ENCODE measurements at regions not wholly inside any gene's neighbourhood (a gene's known extent, or its start where the extent isn't known, plus 50 kb on each side); places are given as distances from the start of the nearest gene placed in this dataset.

DNA sequence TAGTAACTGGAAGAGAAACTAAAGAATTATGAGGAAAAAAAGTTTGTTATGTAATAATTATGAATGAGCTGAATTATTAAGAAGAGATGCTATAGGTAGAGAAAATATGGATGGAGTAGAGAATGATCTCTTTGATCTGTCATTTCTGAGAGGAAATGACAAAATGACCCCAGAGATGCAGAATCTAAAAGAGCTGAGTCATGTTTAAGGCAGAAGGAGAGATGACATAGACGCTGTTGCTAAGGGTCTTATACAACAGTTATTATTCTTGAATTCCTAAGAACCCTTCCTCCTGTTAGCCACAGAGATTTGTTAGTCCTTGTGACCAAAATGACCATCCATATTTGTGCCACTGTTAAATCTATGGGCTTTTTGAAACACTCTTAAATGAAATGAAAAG, 58.3 kb upstream of the FREM2 start:
- intact Hi-C loops (cut with micrococcal nuclease; ENCODE audit: unreplicated experiment): no loop called here
- in situ Hi-C loops (cut with HindIII; ENCODE audit: low pct_unique_long_range_greater_than_20kb, low sequenced_read_pairs): no loop called here
- no peak for ATAC-seq
- TF ChIP-seq TCF7L2 (IDR thresholded peaks at IDR 0.05; ENCODE audit: low read depth, low read length) (no peak), SIN3A (IDR thresholded peaks at IDR 0.05; ENCODE audit: borderline replicate concordance, insufficient read depth, low read depth, low read length) (no peak), POLR2AphosphoS5 (IDR thresholded peaks at IDR 0.05; ENCODE audit: low read depth, low read length) (no peak), REST (IDR thresholded peaks at IDR 0.05; ENCODE audit: insufficient read depth in 1 of 2, low read depth in 2 of 2, low read length in 1 of 2) (no peak), CTCF (IDR thresholded peaks at IDR 0.05) (no peak)
- Histone ChIP-seq H3K4me1 (ENCODE audit: control insufficient read depth, insufficient read depth, low read length) (no peaks in the 10 kb centered on the region), H3K27ac (ENCODE audit: low read length) (no peak overlapping the region), H3K9me3 (ENCODE audit: control insufficient read depth, insufficient read depth, low read depth, low read length) (no peaks in the 10 kb centered on the region), H3K4me3 (ENCODE audit: low read depth in 2 of 2, low read length in 2 of 2) (no peak overlapping the region), H3K36me3 (ENCODE audit: control insufficient read depth, insufficient read depth, low read length) (no peaks in the 10 kb centered on the region), H3K27me3 (ENCODE audit: control insufficient read depth, insufficient read depth, low read length) (no peaks in the 10 kb centered on the region)
- ChIA-PET POLR2A (no interaction called here), CTCF (no interaction called here)
- BruUV-seq (replicated peaks): no TSS peak
- no peak for DNase-seq (ENCODE audit: low read depth, low spot score)

DNA sequence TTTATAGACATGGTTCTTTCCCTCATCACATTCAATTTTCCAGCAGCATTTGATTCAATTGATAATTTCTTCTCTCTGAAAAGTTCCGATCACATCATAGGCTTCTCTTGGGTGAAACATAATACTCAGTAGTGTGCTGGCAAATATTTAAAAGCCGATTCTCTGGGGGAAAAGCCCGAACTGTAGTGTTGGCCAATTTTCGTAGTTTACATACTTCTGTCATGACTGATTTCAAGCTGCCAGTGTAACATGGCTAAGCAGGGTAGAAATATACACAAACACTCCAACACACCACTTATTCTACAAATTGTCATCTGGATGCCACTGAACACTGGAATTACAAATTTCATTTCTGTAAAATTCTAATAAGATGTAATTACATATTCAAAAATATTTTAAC, 56.1 kb upstream of the FREM2 start:
- Histone ChIP-seq H3K4me1 (ENCODE audit: control insufficient read depth, insufficient read depth, low read length) (no peaks in the 10 kb centered on the region), H3K36me3 (ENCODE audit: control insufficient read depth, insufficient read depth, low read length) (no peaks in the 10 kb centered on the region), H3K4me3 (ENCODE audit: low read depth in 2 of 2, low read length in 2 of 2) (no peak overlapping the region), H3K9me3 (ENCODE audit: control insufficient read depth, insufficient read depth, low read depth, low read length) (no peaks in the 10 kb centered on the region), H3K27me3 (ENCODE audit: control insufficient read depth, insufficient read depth, low read length) (no peaks in the 10 kb centered on the region), H3K27ac (ENCODE audit: low read length) (no peak overlapping the region)
- in situ Hi-C loops (cut with HindIII; ENCODE audit: low pct_unique_long_range_greater_than_20kb, low sequenced_read_pairs) (no loop called here), intact Hi-C loops (cut with micrococcal nuclease; ENCODE audit: unreplicated experiment) (no loop called here)
- no TSS peak for BruUV-seq (replicated peaks)
- DNase-seq (ENCODE audit: low read depth, low spot score): no peak
- TF ChIP-seq CTCF (IDR thresholded peaks at IDR 0.05): no peak
- no peak for TF ChIP-seq TCF7L2 (IDR thresholded peaks at IDR 0.05; ENCODE audit: low read depth, low read length)
- TF ChIP-seq REST (IDR thresholded peaks at IDR 0.05; ENCODE audit: insufficient read depth in 1 of 2, low read depth in 2 of 2, low read length in 1 of 2): no peak
- TF ChIP-seq SIN3A (IDR thresholded peaks at IDR 0.05; ENCODE audit: borderline replicate concordance, insufficient read depth, low read depth, low read length): no peak
- TF ChIP-seq POLR2AphosphoS5 (IDR thresholded peaks at IDR 0.05; ENCODE audit: low read depth, low read length): no peak
- ATAC-seq: no peak
- ChIA-PET CTCF (no interaction called here), POLR2A (no interaction called here)
